HG03520 (cell line): ENCODE measurements at regions not wholly inside any gene's neighbourhood (a gene's known extent, or its start where the extent isn't known, plus 50 kb on each side); places are given as distances from the start of the nearest gene placed in this dataset.
"Not testable (repeated sequence)": the region's sequence is repeated elsewhere in the genome, so short reads cannot be mapped to it uniquely, and the experiment has no call there.

Source experiments
- ATAC-seq: cut with Tn5 transposase; IDR thresholded peaks from one replicate; pipeline ENCODE4 v1.9.1; 2021; ENCODE audit warnings: mild to moderate bottlenecking, moderate library complexity; ENCODE audit not compliant: unreplicated experiment

GRCh38 chr3:156044634-156044975 lies 75.8 kb upstream of the KCNAB1 start:
- no peak for ATAC-seq

- ATAC-seq: not testable (repeated sequence)
Measured at GRCh38 chr3:156048483-156048882, 71.9 kb upstream of the KCNAB1 start.

GRCh38 chr3:156050918-156051317 lies 69.5 kb upstream of the KCNAB1 start:
- ATAC-seq: no peak

GRCh38 chr3:156051651-156052050 lies 68.7 kb upstream of the KCNAB1 start:
- ATAC-seq: no peak

GRCh38 chr3:156052115-156052514 lies 68.3 kb upstream of the KCNAB1 start:
- no peak for ATAC-seq

- ATAC-seq: no peak
Measured at GRCh38 chr3:156059950-156060501, 60.4 kb upstream of the KCNAB1 start.

GRCh38 chr3:156068151-156068550 lies 52.2 kb upstream of the KCNAB1 start:
- not testable (repeated sequence) for ATAC-seq

GRCh38 chr3:156070028-156070427 lies 50.4 kb upstream of the KCNAB1 start:
- ATAC-seq: no peak
